ENCODE measurements at regions not wholly inside any gene's neighbourhood (a gene's known extent, or its start where the extent isn't known, plus 50 kb on each side); places are given as distances from the start of the nearest gene placed in this dataset.

DNA sequence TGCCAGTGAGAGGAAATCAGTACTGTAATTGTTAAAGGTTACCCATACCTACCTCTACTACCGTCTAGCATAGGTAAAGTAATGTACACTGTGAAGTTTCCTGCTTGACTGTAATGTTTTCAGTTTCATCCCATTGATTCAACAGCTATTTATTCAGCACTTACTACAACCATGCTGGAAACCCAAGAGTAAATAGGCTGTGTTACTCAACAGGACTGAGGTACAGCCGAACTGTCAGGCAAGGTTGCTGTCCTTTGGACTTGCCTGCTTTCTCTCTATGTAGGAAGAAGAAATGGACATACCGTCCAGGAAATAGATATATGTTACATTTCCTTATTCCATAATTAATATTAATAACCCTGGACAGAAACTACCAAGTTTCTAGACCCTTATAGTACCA is 265.5 kb downstream of the NR2F2 start:
- TF ChIP-seq SIN3A (IDR thresholded peaks at IDR 0.05; ENCODE audit: borderline replicate concordance, insufficient read depth, low read length) (no peak), POLR2AphosphoS5 (IDR thresholded peaks at IDR 0.05; ENCODE audit: low read depth, low read length) (no peak), TAF1 (IDR thresholded peaks at IDR 0.05; ENCODE audit: borderline replicate concordance, insufficient read depth, low read length) (no peak), FOXP2 (optimal IDR thresholded peaks at IDR 0.05; ENCODE audit: borderline replicate concordance, extremely low read depth, extremely low read length, insufficient read depth) (no peak)
- TF ChIP-seq, protein P1, sequence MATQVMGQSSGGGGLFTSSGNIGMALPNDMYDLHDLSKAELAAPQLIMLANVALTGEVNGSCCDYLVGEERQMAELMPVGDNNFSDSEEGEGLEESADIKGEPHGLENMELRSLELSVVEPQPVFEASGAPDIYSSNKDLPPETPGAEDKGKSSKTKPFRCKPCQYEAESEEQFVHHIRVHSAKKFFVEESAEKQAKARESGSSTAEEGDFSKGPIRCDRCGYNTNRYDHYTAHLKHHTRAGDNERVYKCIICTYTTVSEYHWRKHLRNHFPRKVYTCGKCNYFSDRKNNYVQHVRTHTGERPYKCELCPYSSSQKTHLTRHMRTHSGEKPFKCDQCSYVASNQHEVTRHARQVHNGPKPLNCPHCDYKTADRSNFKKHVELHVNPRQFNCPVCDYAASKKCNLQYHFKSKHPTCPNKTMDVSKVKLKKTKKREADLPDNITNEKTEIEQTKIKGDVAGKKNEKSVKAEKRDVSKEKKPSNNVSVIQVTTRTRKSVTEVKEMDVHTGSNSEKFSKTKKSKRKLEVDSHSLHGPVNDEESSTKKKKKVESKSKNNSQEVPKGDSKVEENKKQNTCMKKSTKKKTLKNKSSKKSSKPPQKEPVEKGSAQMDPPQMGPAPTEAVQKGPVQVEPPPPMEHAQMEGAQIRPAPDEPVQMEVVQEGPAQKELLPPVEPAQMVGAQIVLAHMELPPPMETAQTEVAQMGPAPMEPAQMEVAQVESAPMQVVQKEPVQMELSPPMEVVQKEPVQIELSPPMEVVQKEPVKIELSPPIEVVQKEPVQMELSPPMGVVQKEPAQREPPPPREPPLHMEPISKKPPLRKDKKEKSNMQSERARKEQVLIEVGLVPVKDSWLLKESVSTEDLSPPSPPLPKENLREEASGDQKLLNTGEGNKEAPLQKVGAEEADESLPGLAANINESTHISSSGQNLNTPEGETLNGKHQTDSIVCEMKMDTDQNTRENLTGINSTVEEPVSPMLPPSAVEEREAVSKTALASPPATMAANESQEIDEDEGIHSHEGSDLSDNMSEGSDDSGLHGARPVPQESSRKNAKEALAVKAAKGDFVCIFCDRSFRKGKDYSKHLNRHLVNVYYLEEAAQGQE (IDR thresholded peaks at IDR 0.05; ENCODE audit: insufficient read depth in 1 of 2, low read depth in 2 of 2, low read length in 2 of 2): no peak

Data from PFSK-1 (cell line).